HAP-1 (cell line): ENCODE measurements at regions not wholly inside any gene's neighbourhood (a gene's known extent, or its start where the extent isn't known, plus 50 kb on each side); places are given as distances from the start of the nearest gene placed in this dataset.
A peak's percentile ranks its signal among the peaks of the same experiment; 100 is the strongest.
"Not testable (repeated sequence)": the region's sequence is repeated elsewhere in the genome, so short reads cannot be mapped to it uniquely, and the experiment has no call there.

Experiments
- DNase-seq, 2 experiments: peaks; one replicate each; pipeline ENCODE4 v3.0.0-alpha.2; 2016 to 2020; ENCODE audit warnings: low spot score in 2 of 2
- H3K27me3 ChIP-seq: fragments of 250-450 bp; sonication (Bioruptor Pico); 2 replicates; pipeline ENCODE4 v1.5.1; 2020; ENCODE audit warnings: low read depth, mild to moderate bottlenecking, moderate library complexity
- H3K36me3 ChIP-seq: fragments of 250-450 bp; sonication (Bioruptor Pico); replicated peaks from 2 replicates; pipeline ENCODE4 v1.5.1; 2020; ENCODE audit warnings: mild to moderate bottlenecking
- H3K4me1 ChIP-seq: fragments of 250-450 bp; sonication (Bioruptor Pico); 2 replicates; pipeline ENCODE4 v1.5.1; 2020; ENCODE audit warnings: mild to moderate bottlenecking
- H3K4me3 ChIP-seq: fragments of 250-450 bp; sonication (Bioruptor Pico); 2 replicates; pipeline ENCODE4 v1.5.1; 2020; ENCODE audit warnings: mild to moderate bottlenecking, moderate library complexity
- H3K9me3 ChIP-seq: fragments of 250-450 bp; sonication (Bioruptor Pico); 2 replicates; pipeline ENCODE4 v1.5.1; 2020; ENCODE audit warnings: mild to moderate bottlenecking, moderate library complexity
- in situ Hi-C: fragments of 300-500 bp; cut with MboI; formaldehyde crosslinking; loops from 3 replicates; pipeline ENCODE4 v1.14.3; 2020; ENCODE audit warnings: low sequenced_read_pairs, inconsistent platforms, mixed read lengths

GRCh38 chr10:85459906-85460305, 906.7 kb downstream of the GRID1 start:
- Histone ChIP-seq H3K9me3 (no peaks in the 10 kb centered on the region), H3K4me3 (no peak overlapping the region), H3K27me3 (no peaks in the 10 kb centered on the region)

GRCh38 chr10:85464336-85464735, 902.3 kb downstream of the GRID1 start:
- in situ Hi-C loops = no loop called here
- H3K4me1 ChIP-seq = no peaks in the 10 kb centered on the region
- no peaks in the 10 kb centered on the region for H3K36me3 ChIP-seq
- no peaks in the 10 kb centered on the region for H3K27me3 ChIP-seq
- DNase-seq = no peak
- H3K9me3 ChIP-seq = no peaks in the 10 kb centered on the region
- no peak overlapping the region for H3K4me3 ChIP-seq

More at GRCh38 chr10:85459906-85460305, 906.7 kb downstream of the GRID1 start:
- H3K4me1 ChIP-seq = no peaks in the 10 kb centered on the region
- in situ Hi-C loops = no loop called here
- H3K36me3 ChIP-seq = no peaks in the 10 kb centered on the region
- no peak for DNase-seq

- H3K4me3 ChIP-seq = no peak overlapping the region
- no peak for DNase-seq
- in situ Hi-C loops = no loop called here
- no peaks in the 10 kb centered on the region for H3K9me3 ChIP-seq
- H3K27me3 ChIP-seq = no peaks in the 10 kb centered on the region; the same call in 1 of the 2 replicates
- no peaks in the 10 kb centered on the region for H3K36me3 ChIP-seq
- no peaks in the 10 kb centered on the region for H3K4me1 ChIP-seq
These were observed 888.6 kb downstream of the GRID1 start for GRCh38 chr10:85477979-85478378.

GRCh38 chr10:85490431-85490830, 876.2 kb downstream of the GRID1 start:
- Histone ChIP-seq H3K4me1 (no peaks in the 10 kb centered on the region), H3K4me3 (no peak overlapping the region), H3K36me3 (no peaks in the 10 kb centered on the region), H3K27me3 (no peaks in the 10 kb centered on the region), H3K9me3 (no peaks in the 10 kb centered on the region)
- DNase-seq = no peak
- in situ Hi-C loops = no loop called here

DNA sequence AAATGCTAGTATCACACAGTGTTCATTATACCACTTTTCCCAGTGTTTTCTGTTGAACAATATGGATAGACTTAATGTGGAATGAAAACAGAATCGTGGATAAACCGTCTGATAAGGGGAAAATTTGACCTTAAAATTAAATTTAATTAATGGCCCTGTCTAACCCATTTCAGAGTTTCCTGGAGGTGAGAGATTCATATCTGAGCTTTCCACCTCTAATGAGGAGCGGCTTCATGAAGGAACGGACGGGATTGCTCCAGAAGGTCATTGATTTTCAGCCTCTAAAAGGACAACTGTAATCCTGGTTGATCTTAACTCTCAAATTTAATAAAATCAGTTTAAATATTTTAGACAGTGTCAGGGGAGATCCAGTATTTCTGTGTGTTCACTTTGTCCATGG, 874.9 kb downstream of the GRID1 start:
- in situ Hi-C loops = no loop called here
- no peak for DNase-seq
- Histone ChIP-seq H3K36me3 (no peaks in the 10 kb centered on the region), H3K4me3 (no peak overlapping the region), H3K9me3 (no peaks in the 10 kb centered on the region), H3K27me3 (no peaks in the 10 kb centered on the region), H3K4me1 (no peaks in the 10 kb centered on the region)

DNA sequence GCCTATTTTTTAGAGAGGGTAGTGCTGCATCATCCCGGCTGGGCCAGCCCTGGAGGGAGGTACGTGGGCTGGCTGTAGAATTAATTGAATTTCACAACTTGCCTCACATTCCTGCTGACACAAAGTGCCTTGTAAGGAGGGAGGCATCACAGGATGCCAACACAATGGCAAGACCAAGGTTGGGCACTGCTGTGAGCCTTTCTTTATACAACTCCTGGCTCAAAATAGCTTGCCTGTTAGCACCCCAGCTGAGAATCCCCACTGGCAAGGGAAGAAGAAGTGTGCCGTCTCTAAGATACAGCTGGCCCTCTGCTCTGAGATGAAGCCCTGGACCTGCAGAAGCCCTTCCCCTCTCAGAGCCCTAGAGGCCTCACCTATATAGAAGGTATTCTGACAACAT, 873.9 kb downstream of the GRID1 start:
- in situ Hi-C loops = no loop called here
- no peaks in the 10 kb centered on the region for H3K36me3 ChIP-seq
- no peak for DNase-seq
- no peaks in the 10 kb centered on the region for H3K27me3 ChIP-seq
- H3K9me3 ChIP-seq = no peaks in the 10 kb centered on the region
- H3K4me3 ChIP-seq = no peak overlapping the region
- H3K4me1 ChIP-seq = no peaks in the 10 kb centered on the region

DNA sequence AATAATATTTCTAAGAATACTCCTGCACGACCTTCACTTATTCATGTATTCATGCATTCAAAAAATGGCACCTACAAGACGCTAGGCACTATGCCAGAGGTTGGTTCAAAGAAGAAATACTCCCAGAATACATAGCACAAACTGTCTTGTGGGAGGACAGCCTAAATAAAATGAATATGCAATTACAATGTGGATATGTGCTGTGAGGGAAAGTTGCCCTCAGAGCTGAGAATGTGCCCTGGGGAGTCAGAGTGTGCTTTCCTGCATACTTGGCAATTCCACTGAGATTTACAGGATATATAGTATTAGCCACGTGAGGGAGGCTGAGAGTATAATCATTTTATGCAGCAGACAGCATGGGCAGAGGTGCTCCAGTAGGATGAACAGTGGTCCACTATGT, 872.9 kb downstream of the GRID1 start:
- Histone ChIP-seq H3K36me3 (no peaks in the 10 kb centered on the region), H3K4me3 (no peak overlapping the region), H3K27me3 (no peaks in the 10 kb centered on the region), H3K9me3 (no peaks in the 10 kb centered on the region), H3K4me1 (no peaks in the 10 kb centered on the region)
- in situ Hi-C loops = no loop called here
- DNase-seq = no peak

- H3K4me1 ChIP-seq, in situ Hi-C loops: not testable (repeated sequence)
These were observed 862.0 kb downstream of the GRID1 start for GRCh38 chr10:85504641-85505040.

DNA sequence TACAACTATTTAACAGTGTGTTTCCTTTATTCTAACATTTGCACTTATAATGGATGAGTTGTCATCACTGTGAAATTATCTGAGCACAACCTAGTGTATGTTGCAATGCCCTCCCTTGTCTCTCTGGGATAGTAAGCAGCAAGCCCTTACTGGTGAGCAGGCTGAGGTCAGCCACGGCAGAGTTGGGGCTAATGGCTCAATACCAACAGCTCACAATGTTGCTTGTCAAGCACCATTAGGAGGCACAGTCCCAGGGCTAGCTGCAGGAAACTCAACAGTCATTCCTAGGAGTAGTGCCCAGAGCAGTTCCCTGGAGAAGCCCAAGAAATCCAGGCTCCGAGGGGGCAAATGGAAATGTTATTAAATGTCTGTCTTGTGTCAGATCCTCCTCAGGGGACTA, 858.4 kb downstream of the GRID1 start:
- Histone ChIP-seq H3K4me3 (no peak overlapping the region), H3K9me3 (no peaks in the 10 kb centered on the region), H3K36me3 (no peaks in the 10 kb centered on the region), H3K4me1 (no peaks in the 10 kb centered on the region; the same call in 1 of the 2 replicates), H3K27me3 (no peaks in the 10 kb centered on the region)
- DNase-seq = no peak
- in situ Hi-C loops = no loop called here

More at GRCh38 chr10:85504641-85505040, 862.0 kb downstream of the GRID1 start:
- H3K27me3 ChIP-seq, H3K4me3 ChIP-seq, H3K36me3 ChIP-seq, H3K9me3 ChIP-seq, DNase-seq: not testable (repeated sequence)

DNA sequence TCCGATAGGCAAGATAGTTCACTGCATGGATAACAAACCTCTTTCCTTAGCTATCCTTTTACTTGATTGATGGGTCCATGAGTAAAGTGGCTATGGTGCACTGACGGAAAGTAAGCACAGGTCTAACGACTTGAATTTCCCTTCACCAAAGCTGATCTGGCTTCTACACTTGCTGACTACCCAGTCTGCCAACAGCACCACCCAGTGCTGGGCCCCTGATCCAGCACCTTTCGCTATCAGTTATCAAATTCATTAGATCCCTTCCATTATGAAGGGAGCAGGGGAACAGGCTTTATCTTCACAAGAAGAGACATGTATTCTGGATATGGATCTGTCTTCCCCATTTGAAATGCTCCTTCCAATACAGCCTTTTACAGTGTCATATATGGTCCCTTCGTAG, 855.9 kb downstream of the GRID1 start:
- Histone ChIP-seq H3K4me3 (no peak overlapping the region), H3K9me3 (no peaks in the 10 kb centered on the region), H3K27me3 (no peaks in the 10 kb centered on the region), H3K36me3 (no peaks in the 10 kb centered on the region), H3K4me1 (no peaks in the 10 kb centered on the region; the same call in 1 of the 2 replicates)
- DNase-seq = no peak
- in situ Hi-C loops = no loop called here

GRCh38 chr10:85513436-85513835, 853.2 kb downstream of the GRID1 start:
- Histone ChIP-seq H3K36me3 (no peaks in the 10 kb centered on the region), H3K27me3 (no peaks in the 10 kb centered on the region), H3K4me1 (no peaks in the 10 kb centered on the region; the same call in 1 of the 2 replicates), H3K4me3 (no peak overlapping the region), H3K9me3 (no peaks in the 10 kb centered on the region)
- peak; percentile 11 to 70 for DNase-seq
- in situ Hi-C loops = no loop called here

- Histone ChIP-seq H3K4me3 (no peak overlapping the region), H3K4me1 (no peaks in the 10 kb centered on the region; the same call in 1 of the 2 replicates), H3K9me3 (no peaks in the 10 kb centered on the region), H3K27me3 (no peaks in the 10 kb centered on the region), H3K36me3 (no peaks in the 10 kb centered on the region)
- in situ Hi-C loops = no loop called here
- no peak for DNase-seq
These were observed 851.3 kb downstream of the GRID1 start for GRCh38 chr10:85515316-85515715.

DNA sequence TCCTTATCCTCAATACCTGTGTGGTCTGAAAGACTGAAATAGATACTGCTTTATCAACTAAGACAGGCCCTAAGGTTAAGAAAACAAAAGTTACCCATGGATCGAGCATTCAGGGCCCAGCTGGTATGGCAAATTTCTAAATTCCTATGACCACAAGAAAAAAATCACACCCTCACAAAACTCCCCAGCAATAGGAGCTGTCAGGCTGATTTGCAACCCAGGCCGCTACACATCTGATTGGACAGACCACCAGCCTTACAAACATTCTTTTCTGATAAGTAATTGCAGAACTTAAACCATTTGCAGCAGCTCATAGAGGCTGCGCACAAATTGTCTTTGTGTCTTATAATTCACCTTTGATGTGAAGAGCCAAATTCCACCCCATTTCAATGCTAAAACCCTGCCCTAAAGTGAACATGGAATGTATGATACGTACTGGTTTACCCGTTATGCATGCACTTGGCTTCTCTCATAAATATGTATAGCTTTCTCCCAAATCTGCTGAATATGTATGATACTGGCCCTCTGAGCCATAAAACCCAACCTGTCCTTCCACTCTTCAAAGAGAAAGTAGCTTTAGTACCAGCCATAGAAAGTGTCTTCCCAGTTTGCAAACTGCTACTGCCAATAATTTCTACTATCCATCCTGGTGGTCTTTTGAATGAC, 842.5 kb downstream of the GRID1 start:
- no peaks in the 10 kb centered on the region for H3K27me3 ChIP-seq
- H3K36me3 ChIP-seq = no peaks in the 10 kb centered on the region
- no peaks in the 10 kb centered on the region for H3K9me3 ChIP-seq
- H3K4me1 ChIP-seq = no peaks in the 10 kb centered on the region
- DNase-seq = no peak
- in situ Hi-C loops = no loop called here
- no peak overlapping the region for H3K4me3 ChIP-seq

DNA sequence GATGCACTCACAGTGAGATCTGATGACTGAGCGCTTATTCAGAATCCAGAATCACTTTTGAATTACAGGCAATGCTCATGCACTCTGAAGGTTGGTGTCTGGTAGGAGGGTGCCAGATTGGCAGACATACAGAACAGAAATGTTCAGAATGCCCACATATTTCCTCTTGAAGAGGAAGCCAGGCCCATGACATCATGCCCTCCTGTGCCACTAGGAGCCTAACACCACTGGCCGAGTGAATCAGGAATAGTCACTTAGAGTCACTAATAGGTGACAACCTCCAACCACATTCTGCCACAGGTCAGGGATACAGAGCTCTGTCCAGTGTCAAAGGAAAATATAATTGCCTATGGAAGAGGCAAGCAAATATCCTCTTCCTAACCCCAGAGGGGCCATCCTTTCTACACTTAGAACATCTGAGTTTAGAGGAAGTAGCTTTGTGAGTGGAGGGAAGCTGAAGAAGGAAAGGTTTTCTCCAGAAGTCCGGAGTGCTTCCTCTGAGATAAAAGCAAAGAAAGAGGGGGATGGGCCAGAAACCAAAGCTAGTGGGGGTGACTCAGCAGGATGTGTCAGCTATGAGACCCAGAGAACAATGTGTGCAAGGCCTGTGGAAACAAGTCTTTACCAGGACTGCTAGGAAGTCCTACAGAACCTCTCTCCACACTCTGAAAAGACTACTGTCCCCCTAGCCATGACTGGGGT, 838.8 kb downstream of the GRID1 start:
- H3K27me3 ChIP-seq = no peaks in the 10 kb centered on the region
- no peak for DNase-seq
- no peak overlapping the region for H3K4me3 ChIP-seq
- in situ Hi-C loops = no loop called here
- H3K9me3 ChIP-seq = no peaks in the 10 kb centered on the region
- H3K4me1 ChIP-seq = no peaks in the 10 kb centered on the region
- no peaks in the 10 kb centered on the region for H3K36me3 ChIP-seq
